ENCODE measurements at regions not wholly inside any gene's neighbourhood (a gene's known extent, or its start where the extent isn't known, plus 50 kb on each side); places are given as distances from the start of the nearest gene placed in this dataset.

DNA sequence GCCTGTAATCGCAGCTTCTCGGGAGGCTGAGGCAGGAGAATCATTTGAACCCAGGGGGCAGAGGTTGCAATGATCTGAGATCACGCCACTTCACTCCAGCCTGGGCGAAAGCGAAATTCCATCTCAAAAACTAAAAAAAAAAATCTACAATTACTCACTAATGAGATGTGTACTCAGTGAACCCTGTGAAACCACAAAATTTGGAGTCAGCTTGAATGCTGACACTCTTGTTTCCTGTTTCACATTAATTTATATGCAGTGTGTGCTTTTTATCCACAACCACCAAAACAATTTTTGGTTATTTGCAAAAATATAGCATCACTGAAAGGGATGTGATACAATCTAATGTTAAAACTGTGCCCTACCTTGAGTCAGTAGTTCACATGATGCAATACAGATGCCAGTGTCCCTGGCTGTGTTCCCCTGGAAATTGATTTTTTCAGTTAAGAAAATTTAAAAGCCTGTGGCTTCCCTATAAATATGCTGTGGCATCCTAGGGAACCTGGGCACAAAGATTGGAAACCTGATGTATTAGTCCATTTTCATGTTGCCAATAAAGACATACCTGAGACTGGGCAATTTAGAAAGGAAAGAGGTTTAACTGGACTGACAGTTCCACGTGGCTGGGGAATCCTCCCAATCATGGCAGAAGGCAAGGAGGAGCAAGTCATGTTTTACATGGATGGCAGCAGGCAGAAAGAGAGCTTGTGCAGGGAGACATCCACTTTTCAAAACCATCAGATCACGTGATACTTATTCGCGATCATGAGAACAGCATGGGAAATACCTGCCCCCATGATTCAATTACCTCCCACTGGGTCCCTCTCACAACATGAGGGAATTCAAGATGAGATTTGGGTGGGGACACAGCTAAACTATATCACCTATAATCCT is 337.5 kb upstream of the NT5C1B start:
- TF ChIP-seq, protein P1, sequence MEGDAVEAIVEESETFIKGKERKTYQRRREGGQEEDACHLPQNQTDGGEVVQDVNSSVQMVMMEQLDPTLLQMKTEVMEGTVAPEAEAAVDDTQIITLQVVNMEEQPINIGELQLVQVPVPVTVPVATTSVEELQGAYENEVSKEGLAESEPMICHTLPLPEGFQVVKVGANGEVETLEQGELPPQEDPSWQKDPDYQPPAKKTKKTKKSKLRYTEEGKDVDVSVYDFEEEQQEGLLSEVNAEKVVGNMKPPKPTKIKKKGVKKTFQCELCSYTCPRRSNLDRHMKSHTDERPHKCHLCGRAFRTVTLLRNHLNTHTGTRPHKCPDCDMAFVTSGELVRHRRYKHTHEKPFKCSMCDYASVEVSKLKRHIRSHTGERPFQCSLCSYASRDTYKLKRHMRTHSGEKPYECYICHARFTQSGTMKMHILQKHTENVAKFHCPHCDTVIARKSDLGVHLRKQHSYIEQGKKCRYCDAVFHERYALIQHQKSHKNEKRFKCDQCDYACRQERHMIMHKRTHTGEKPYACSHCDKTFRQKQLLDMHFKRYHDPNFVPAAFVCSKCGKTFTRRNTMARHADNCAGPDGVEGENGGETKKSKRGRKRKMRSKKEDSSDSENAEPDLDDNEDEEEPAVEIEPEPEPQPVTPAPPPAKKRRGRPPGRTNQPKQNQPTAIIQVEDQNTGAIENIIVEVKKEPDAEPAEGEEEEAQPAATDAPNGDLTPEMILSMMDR (IDR thresholded peaks at IDR 0.05; ENCODE audit: insufficient read depth, low read length) = no peak
- no peak for TF ChIP-seq POLR2AphosphoS5 (IDR thresholded peaks at IDR 0.05; ENCODE audit: low read depth)
- TF ChIP-seq SPI1 (IDR thresholded peaks at IDR 0.05; ENCODE audit: borderline replicate concordance, low read depth) = no peak
- no peak for TF ChIP-seq GABPA (IDR thresholded peaks at IDR 0.05; ENCODE audit: low read depth)
- TF ChIP-seq, protein P2, sequence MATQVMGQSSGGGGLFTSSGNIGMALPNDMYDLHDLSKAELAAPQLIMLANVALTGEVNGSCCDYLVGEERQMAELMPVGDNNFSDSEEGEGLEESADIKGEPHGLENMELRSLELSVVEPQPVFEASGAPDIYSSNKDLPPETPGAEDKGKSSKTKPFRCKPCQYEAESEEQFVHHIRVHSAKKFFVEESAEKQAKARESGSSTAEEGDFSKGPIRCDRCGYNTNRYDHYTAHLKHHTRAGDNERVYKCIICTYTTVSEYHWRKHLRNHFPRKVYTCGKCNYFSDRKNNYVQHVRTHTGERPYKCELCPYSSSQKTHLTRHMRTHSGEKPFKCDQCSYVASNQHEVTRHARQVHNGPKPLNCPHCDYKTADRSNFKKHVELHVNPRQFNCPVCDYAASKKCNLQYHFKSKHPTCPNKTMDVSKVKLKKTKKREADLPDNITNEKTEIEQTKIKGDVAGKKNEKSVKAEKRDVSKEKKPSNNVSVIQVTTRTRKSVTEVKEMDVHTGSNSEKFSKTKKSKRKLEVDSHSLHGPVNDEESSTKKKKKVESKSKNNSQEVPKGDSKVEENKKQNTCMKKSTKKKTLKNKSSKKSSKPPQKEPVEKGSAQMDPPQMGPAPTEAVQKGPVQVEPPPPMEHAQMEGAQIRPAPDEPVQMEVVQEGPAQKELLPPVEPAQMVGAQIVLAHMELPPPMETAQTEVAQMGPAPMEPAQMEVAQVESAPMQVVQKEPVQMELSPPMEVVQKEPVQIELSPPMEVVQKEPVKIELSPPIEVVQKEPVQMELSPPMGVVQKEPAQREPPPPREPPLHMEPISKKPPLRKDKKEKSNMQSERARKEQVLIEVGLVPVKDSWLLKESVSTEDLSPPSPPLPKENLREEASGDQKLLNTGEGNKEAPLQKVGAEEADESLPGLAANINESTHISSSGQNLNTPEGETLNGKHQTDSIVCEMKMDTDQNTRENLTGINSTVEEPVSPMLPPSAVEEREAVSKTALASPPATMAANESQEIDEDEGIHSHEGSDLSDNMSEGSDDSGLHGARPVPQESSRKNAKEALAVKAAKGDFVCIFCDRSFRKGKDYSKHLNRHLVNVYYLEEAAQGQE (IDR thresholded peaks at IDR 0.05; ENCODE audit: insufficient replicate concordance, low read depth) = no peak
